H1 (cell line): ENCODE measurements at regions not wholly inside any gene's neighbourhood (a gene's known extent, or its start where the extent isn't known, plus 50 kb on each side); places are given as distances from the start of the nearest gene placed in this dataset.

Experiments
- TCF12 ChIP-seq: IDR thresholded peaks from 2 replicates; pipeline ENCODE4 v1.6.1; 2011; ENCODE audit warnings: low read depth, mild to moderate bottlenecking, low read length

DNA sequence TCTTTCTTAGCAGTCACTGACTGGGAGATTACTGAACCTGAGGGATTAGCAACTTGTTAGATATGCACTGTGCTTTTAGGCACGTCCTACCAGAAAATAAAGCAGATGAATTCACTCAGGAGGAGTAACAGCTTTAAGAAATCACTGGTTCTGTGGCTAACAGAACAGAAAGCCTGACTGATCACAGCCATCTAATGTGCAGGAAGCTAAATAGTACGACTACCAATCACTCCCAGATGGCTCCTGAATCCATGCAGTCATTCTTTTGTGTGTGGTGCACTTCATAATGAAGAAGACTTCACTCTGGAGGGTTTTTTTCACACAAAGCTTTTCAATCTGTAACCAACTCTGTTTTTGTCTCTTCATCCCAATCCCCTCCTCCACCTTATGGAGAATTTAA is 305.3 kb upstream of the INTU start (continued):
- TF ChIP-seq TCF12, result no peak
- TF ChIP-seq, all 59 proteins: peak for 0
